CD4-positive, alpha-beta T cell (primary cell): ENCODE measurements at regions not wholly inside any gene's neighbourhood (a gene's known extent, or its start where the extent isn't known, plus 50 kb on each side); places are given as distances from the start of the nearest gene placed in this dataset.
"Not testable (repeated sequence)": the region's sequence is repeated elsewhere in the genome, so short reads cannot be mapped to it uniquely, and the experiment has no call there.

Source experiments
- ATAC-seq: fragments of 200-7000 bp; cut with Tn5 transposase; one replicate; pipeline ENCODE4 v1.10.0; 2022; ENCODE audit warnings: mild to moderate bottlenecking; ENCODE audit not compliant: poor library complexity
- CTCF ChIA-PET: fragments of 350-600 bp; sonication (Branson Sonifier 250); formaldehyde crosslinking; loops from one replicate; lab custom pipeline; 2021; ENCODE audit warnings: antibody characterized with exemption, inconsistent platforms; lab: Charles Lee
- POLR2A ChIA-PET: fragments of 350-600 bp; sonication (Branson Sonifier 250); formaldehyde crosslinking; loops from one replicate; lab custom pipeline; 2021; ENCODE audit warnings: antibody characterized with exemption, inconsistent platforms; lab: Charles Lee
- DNase-seq, 14 experiments: peaks; one replicate each; pipeline ENCODE4 v3.0.0-alpha.2; 2013 to 2020; ENCODE audit warnings: mixed read lengths in 2 of 14
- H3K27ac ChIP-seq, 2 donors: one replicate each; pipeline versions ENCODE4 v1.5.1 to v1.7.0; 2013; ENCODE audit warnings: low read length in 2 of 2, low read depth in 1 of 2, mild to moderate bottlenecking in 1 of 2
- H3K27me3 ChIP-seq, 2 experiments: 1 replicate in 1 of 2; 2 replicates in 1 of 2; pipeline versions ENCODE4 v1.6.1 to v1.7.0; 2013; ENCODE audit warnings: low read length in 2 of 2, control low read depth in 1 of 2, mild to moderate bottlenecking in 1 of 2, moderate library complexity in 1 of 2; ENCODE audit not compliant: insufficient read depth in 2 of 2, control insufficient read depth in 1 of 2
- H3K36me3 ChIP-seq: one replicate; pipeline ENCODE4 v1.6.1; 2013; ENCODE audit warnings: low read length, control low read depth; ENCODE audit not compliant: insufficient read depth
- H3K4me1 ChIP-seq: one replicate; pipeline ENCODE4 v1.6.1; 2013; ENCODE audit warnings: low read length, control low read depth; ENCODE audit not compliant: insufficient read depth
- H3K4me3 ChIP-seq: one replicate; pipeline ENCODE4 v1.5.1; 2013; ENCODE audit warnings: mild to moderate bottlenecking, low read length, moderate library complexity
- H3K9me3 ChIP-seq, 2 experiments: 1 replicate in 1 of 2; 2 replicates in 1 of 2; pipeline versions ENCODE4 v1.6.1 to v1.7.0; 2013; ENCODE audit warnings: low read length in 2 of 2, mild to moderate bottlenecking in 2 of 2, control low read depth in 1 of 2, moderate library complexity in 1 of 2; ENCODE audit not compliant: control insufficient read depth in 1 of 2, insufficient read depth in 1 of 2
- H3K27ac Mint-ChIP-seq: one replicate; pipeline ENCODE4 v1.8.0; 2020; ENCODE audit warnings: mixed read lengths
- H3K27me3 Mint-ChIP-seq: one replicate; pipeline ENCODE4 v1.8.0; 2021; ENCODE audit warnings: mixed read lengths
- H3K36me3 Mint-ChIP-seq: one replicate; pipeline ENCODE4 v1.8.0; 2021; ENCODE audit warnings: low read depth, mixed read lengths
- H3K4me1 Mint-ChIP-seq: one replicate; pipeline ENCODE4 v1.8.0; 2021; ENCODE audit warnings: low read depth, mixed read lengths
- H3K4me3 Mint-ChIP-seq: one replicate; pipeline ENCODE4 v1.8.0; 2020; ENCODE audit warnings: mild to moderate bottlenecking, mixed read lengths
- H3K9me3 Mint-ChIP-seq: one replicate; pipeline ENCODE4 v1.8.0; 2020; ENCODE audit warnings: mixed read lengths
- CTCF ChIP-seq: fragments of 200-600 bp; IDR thresholded peaks from one replicate; pipeline ENCODE4 v1.8.0; 2022; ENCODE audit warnings: antibody characterized with exemption, mild to moderate bottlenecking
- intact Hi-C, 2 experiments: fragments of 100-400 bp; cut with DNase I in 1 of 2; cut with micrococcal nuclease in 1 of 2; formaldehyde crosslinking; loops; one replicate each; pipeline versions ENCODE4 v1.15.1 to v1.9.0; 2023 to 2025; cut with DNase I, micrococcal nuclease

GRCh38 chr1:166695115-166695514 lies 144.2 kb upstream of the POGK start:
- no peak for TF ChIP-seq CTCF
- H3K4me1 Mint-ChIP-seq = no peaks in the 10 kb centered on the region
- no peaks in the 10 kb centered on the region for H3K36me3 Mint-ChIP-seq
- ChIA-PET POLR2A (no interaction called here), CTCF (no interaction called here)
- H3K4me3 ChIP-seq = no peak overlapping the region
- H3K27me3 Mint-ChIP-seq = peaks cover 63% of the 10 kb centered on the region
- H3K9me3 Mint-ChIP-seq = no peaks in the 10 kb centered on the region
- DNase-seq (no peak), ATAC-seq (no peak)
- H3K36me3 ChIP-seq = no peaks in the 10 kb centered on the region
- intact Hi-C loops = no loop called here
- no peak overlapping the region for H3K27ac ChIP-seq
- H3K27ac Mint-ChIP-seq = no peak overlapping the region
- peaks cover 6 to 12% of the 10 kb centered on the region in 2 experiments for H3K27me3 ChIP-seq
- no peaks in the 10 kb centered on the region for H3K4me1 ChIP-seq
- H3K9me3 ChIP-seq = no peaks in the 10 kb centered on the region
- H3K4me3 Mint-ChIP-seq = no peak overlapping the region

DNA sequence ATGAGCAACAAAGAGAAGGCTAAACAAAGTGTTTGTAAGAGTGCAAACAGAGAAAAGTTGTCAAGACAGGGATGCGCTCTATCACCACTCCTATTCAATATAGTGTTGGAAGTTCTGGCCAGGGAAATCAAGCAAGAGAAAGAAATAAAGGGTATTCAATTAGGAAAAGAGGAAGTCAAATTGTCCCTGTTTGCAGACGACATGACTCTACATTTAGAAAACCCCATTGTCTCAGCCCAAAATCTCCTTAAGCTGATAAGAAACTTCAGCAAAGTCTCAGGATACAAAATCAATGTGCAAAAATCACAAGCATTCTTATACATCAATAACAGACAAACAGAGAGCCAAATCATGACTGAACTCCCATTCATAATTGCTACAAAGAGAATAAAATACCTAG lies 143.4 kb upstream of the POGK start:
- H3K27ac ChIP-seq, H3K4me1 Mint-ChIP-seq, intact Hi-C loops, POLR2A ChIA-PET, DNase-seq, H3K4me1 ChIP-seq, ATAC-seq, H3K36me3 ChIP-seq, H3K4me3 ChIP-seq, H3K9me3 Mint-ChIP-seq, CTCF ChIA-PET, H3K36me3 Mint-ChIP-seq, H3K4me3 Mint-ChIP-seq, H3K27ac Mint-ChIP-seq, H3K9me3 ChIP-seq: not testable (repeated sequence)
- H3K27me3 Mint-ChIP-seq = peaks cover 64% of the 10 kb centered on the region
- peaks cover 6 to 12% of the 10 kb centered on the region in 2 experiments for H3K27me3 ChIP-seq

DNA sequence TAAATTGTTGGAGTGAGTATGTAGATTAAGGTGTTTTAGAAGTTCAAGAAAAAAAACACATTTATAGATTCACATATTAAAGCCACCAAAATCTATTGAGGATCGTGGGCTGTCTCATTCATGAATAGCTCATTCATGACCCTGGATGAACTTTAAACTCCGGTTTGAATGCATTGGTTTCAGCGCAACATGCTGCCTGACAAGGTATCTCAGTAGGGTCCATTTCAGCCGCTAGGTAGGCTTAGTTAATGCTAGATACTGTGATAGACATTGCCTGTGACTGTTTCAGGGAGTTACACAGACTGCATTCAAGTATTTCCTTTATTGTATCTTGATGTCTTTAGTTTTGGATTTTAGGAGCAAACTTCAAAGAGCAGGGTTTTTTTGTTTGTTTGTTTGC lies 140.5 kb upstream of the POGK start:
- Mint-ChIP-seq H3K27me3 (peaks cover 65% of the 10 kb centered on the region), H3K4me3 (no peak overlapping the region), H3K4me1 (no peaks in the 10 kb centered on the region), H3K36me3 (no peaks in the 10 kb centered on the region), H3K27ac (no peak overlapping the region), H3K9me3 (no peaks in the 10 kb centered on the region)
- Histone ChIP-seq H3K27ac (no peak overlapping the region), H3K9me3 (no peaks in the 10 kb centered on the region), H3K27me3 (peaks cover 0 to 17% of the 10 kb centered on the region in 2 experiments), H3K4me1 (no peaks in the 10 kb centered on the region), H3K4me3 (no peak overlapping the region), H3K36me3 (no peaks in the 10 kb centered on the region)
- intact Hi-C loops = no loop called here
- ATAC-seq (no peak), DNase-seq (no peak)
- ChIA-PET POLR2A (no interaction called here), CTCF (no interaction called here)
- no peak for TF ChIP-seq CTCF

DNA sequence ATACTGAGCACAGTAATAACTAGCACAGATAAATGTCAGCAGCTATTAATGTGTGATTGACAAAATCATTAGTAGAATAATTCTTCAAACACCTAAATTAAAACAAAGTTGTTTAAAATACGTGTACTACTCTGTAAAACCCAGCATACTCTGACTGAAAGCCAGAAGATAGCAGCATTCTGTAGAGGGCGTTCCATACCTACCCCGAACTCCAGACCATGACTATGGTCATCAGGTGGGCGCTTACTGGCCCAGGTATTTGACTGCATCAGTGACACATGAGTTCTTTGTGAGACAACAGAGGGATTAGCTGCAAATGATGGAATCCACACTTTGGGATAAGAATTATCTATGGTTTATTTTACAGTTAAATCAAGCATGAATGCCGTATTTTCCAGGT lies 139.7 kb upstream of the POGK start:
- H3K27me3 ChIP-seq = peaks cover 0 to 25% of the 10 kb centered on the region in 2 experiments
- H3K36me3 ChIP-seq = no peaks in the 10 kb centered on the region
- no peak for TF ChIP-seq CTCF
- H3K4me3 Mint-ChIP-seq = no peak overlapping the region
- POLR2A ChIA-PET = no interaction called here
- DNase-seq (no peak), ATAC-seq (no peak)
- CTCF ChIA-PET = no interaction called here
- H3K27ac ChIP-seq = no peak overlapping the region
- H3K27ac Mint-ChIP-seq = no peak overlapping the region
- no peaks in the 10 kb centered on the region for H3K9me3 ChIP-seq
- H3K27me3 Mint-ChIP-seq = peaks cover 66% of the 10 kb centered on the region
- H3K4me1 ChIP-seq = no peaks in the 10 kb centered on the region
- no peaks in the 10 kb centered on the region for H3K36me3 Mint-ChIP-seq
- H3K4me3 ChIP-seq = no peak overlapping the region
- no peaks in the 10 kb centered on the region for H3K9me3 Mint-ChIP-seq
- intact Hi-C loops = no loop called here
- H3K4me1 Mint-ChIP-seq = no peaks in the 10 kb centered on the region
